ENCODE measurements at regions not wholly inside any gene's neighbourhood (a gene's known extent, or its start where the extent isn't known, plus 50 kb on each side); places are given as distances from the start of the nearest gene placed in this dataset.
"Not testable (repeated sequence)": the region's sequence is repeated elsewhere in the genome, so short reads cannot be mapped to it uniquely, and the experiment has no call there.

- H3K4me3 ChIP-seq (ENCODE audit: low read length) = no peak overlapping the region
- DNase-seq (ENCODE audit: low read depth, low spot score) = no peak
These were observed 742.5 kb upstream of the PABPC4L start for GRCh38 chr4:134944115-134944514.

GRCh38 chr4:134936014-134936413 is 734.4 kb upstream of the PABPC4L start:
- no peak overlapping the region for H3K4me3 ChIP-seq (ENCODE audit: low read length)
- DNase-seq (ENCODE audit: low read depth, low spot score) = no peak

- no peak overlapping the region for H3K4me3 ChIP-seq (ENCODE audit: low read length)
- peak; percentile 1 for DNase-seq (ENCODE audit: low read depth, low spot score)
These were observed 733.7 kb upstream of the PABPC4L start for GRCh38 chr4:134935320-134935719.

GRCh38 chr4:134934036-134934808 is 732.6 kb upstream of the PABPC4L start:
- no peak for DNase-seq (ENCODE audit: low read depth, low spot score)
- no peak overlapping the region for H3K4me3 ChIP-seq (ENCODE audit: low read length)

- H3K4me3 ChIP-seq (ENCODE audit: low read length) = no peak overlapping the region
- no peak for DNase-seq (ENCODE audit: low read depth, low spot score)
These were observed 713.8 kb upstream of the PABPC4L start for GRCh38 chr4:134915355-134915754.

GRCh38 chr4:134914250-134914649 is 712.7 kb upstream of the PABPC4L start:
- H3K4me3 ChIP-seq (ENCODE audit: low read length); DNase-seq (ENCODE audit: low read depth, low spot score): not testable (repeated sequence)

- no peak overlapping the region for H3K4me3 ChIP-seq (ENCODE audit: low read length)
- DNase-seq (ENCODE audit: low read depth, low spot score) = no peak
These were observed 710.4 kb upstream of the PABPC4L start for GRCh38 chr4:134911941-134912340.

- no peak overlapping the region for H3K4me3 ChIP-seq (ENCODE audit: low read length)
- no peak for DNase-seq (ENCODE audit: low read depth, low spot score)
These were observed 704.9 kb upstream of the PABPC4L start for GRCh38 chr4:134906404-134907023.

GRCh38 chr4:134905061-134905460 is 703.5 kb upstream of the PABPC4L start:
- DNase-seq (ENCODE audit: low read depth, low spot score) = no peak
- H3K4me3 ChIP-seq (ENCODE audit: low read length) = no peak overlapping the region

GRCh38 chr4:134888156-134888555 is 686.6 kb upstream of the PABPC4L start:
- DNase-seq (ENCODE audit: low read depth, low spot score) = no peak
- no peak overlapping the region for H3K4me3 ChIP-seq (ENCODE audit: low read length)

GRCh38 chr4:134885436-134885835 is 683.8 kb upstream of the PABPC4L start:
- DNase-seq (ENCODE audit: low read depth, low spot score) = no peak
- H3K4me3 ChIP-seq (ENCODE audit: low read length) = no peak overlapping the region

GRCh38 chr4:134883831-134884449 is 682.4 kb upstream of the PABPC4L start:
- no peak for DNase-seq (ENCODE audit: low read depth, low spot score)
- no peak overlapping the region for H3K4me3 ChIP-seq (ENCODE audit: low read length)

GRCh38 chr4:134879019-134879418 is 677.4 kb upstream of the PABPC4L start:
- no peak overlapping the region for H3K4me3 ChIP-seq (ENCODE audit: low read length)
- DNase-seq (ENCODE audit: low read depth, low spot score) = no peak

GRCh38 chr4:134867027-134867426 is 665.4 kb upstream of the PABPC4L start:
- no peak overlapping the region for H3K4me3 ChIP-seq (ENCODE audit: low read length)
- DNase-seq (ENCODE audit: low read depth, low spot score) = no peak

- H3K4me3 ChIP-seq (ENCODE audit: low read length) = no peak overlapping the region
These were observed 664.1 kb upstream of the PABPC4L start for GRCh38 chr4:134865675-134866074.

GRCh38 chr4:134862116-134862515 is 660.5 kb upstream of the PABPC4L start:
- DNase-seq (ENCODE audit: low read depth, low spot score) = no peak
- H3K4me3 ChIP-seq (ENCODE audit: low read length) = no peak overlapping the region

More at GRCh38 chr4:134865675-134866074, 664.1 kb upstream of the PABPC4L start:
- no peak for DNase-seq (ENCODE audit: low read depth, low spot score)

- no peak overlapping the region for H3K4me3 ChIP-seq (ENCODE audit: low read length)
- DNase-seq (ENCODE audit: low read depth, low spot score) = no peak
These were observed 647.1 kb upstream of the PABPC4L start for GRCh38 chr4:134848681-134849080.

GRCh38 chr4:134830741-134831140 is 629.2 kb upstream of the PABPC4L start:
- DNase-seq (ENCODE audit: low read depth, low spot score); H3K4me3 ChIP-seq (ENCODE audit: low read length): not testable (repeated sequence)

GRCh38 chr4:134812611-134813010 is 611.0 kb upstream of the PABPC4L start:
- no peak overlapping the region for H3K4me3 ChIP-seq (ENCODE audit: low read length)
- DNase-seq (ENCODE audit: low read depth, low spot score) = no peak

GRCh38 chr4:134807231-134807745 is 605.7 kb upstream of the PABPC4L start:
- no peak overlapping the region for H3K4me3 ChIP-seq (ENCODE audit: low read length)
- no peak for DNase-seq (ENCODE audit: low read depth, low spot score)

Measured in Jurkat, Clone E6-1 (cell line).